IMR-90 (cell line): ENCODE measurements at regions not wholly inside any gene's neighbourhood (a gene's known extent, or its start where the extent isn't known, plus 50 kb on each side); places are given as distances from the start of the nearest gene placed in this dataset.

Source experiments
- ATAC-seq: fragments of 200-7000 bp; cut with Tn5 transposase; 2 replicates; pipeline ENCODE4 v1.9.1; 2020; ENCODE audit warnings: low read depth, mild to moderate bottlenecking, moderate library complexity
- BruUV-seq: library from RNA; stranded (reverse); fragments of 400-500 nt; replicated peaks from 2 replicates; lab custom pipeline; 2021; lab: Mats Ljungman, UMichigan
- CTCF ChIA-PET: fragments of 300-600 bp; formaldehyde crosslinking; extraction: SDS; loops from one replicate; lab custom pipeline; 2021; ENCODE audit warnings: antibody characterized with exemption; lab: Yijun Ruan, JAX
- POLR2A ChIA-PET: fragments of 300-600 bp; sonication (Branson Sonifier 250); formaldehyde crosslinking; loops from one replicate; lab custom pipeline; 2022; ENCODE audit warnings: antibody characterized with exemption; ENCODE audit not compliant: unreplicated experiment; lab: Charles Lee
- DNase-seq: peaks from one replicate; pipeline ENCODE4 v3.0.0; 2013
- H2AFZ ChIP-seq: replicated peaks from 2 replicates; pipeline ENCODE3; 2013; ENCODE audit warnings: low read length, mild to moderate bottlenecking; ENCODE audit not compliant: poor library complexity
- H2AK5ac ChIP-seq: 2 replicates; pipeline ENCODE4 v1.6.1; 2013; ENCODE audit warnings: low read depth, low read length, inconsistent platforms
- H2AK9ac ChIP-seq: replicated peaks from 2 replicates; pipeline ENCODE3; 2013; ENCODE audit warnings: mild to moderate bottlenecking, low read depth, low read length, moderate library complexity; ENCODE audit not compliant: poor library complexity
- H2BK120ac ChIP-seq: 2 replicates; pipeline ENCODE4 v1.6.1; 2013; ENCODE audit warnings: low read depth, low read length, inconsistent platforms
- H2BK15ac ChIP-seq: 3 replicates; pipeline ENCODE4 v1.6.1; 2013; ENCODE audit warnings: low read depth, low read length, inconsistent platforms
- H2BK20ac ChIP-seq: 2 replicates; pipeline ENCODE4 v1.6.1; 2013; ENCODE audit warnings: low read depth, mild to moderate bottlenecking, inconsistent platforms, low read length, moderate library complexity
- H2BK5ac ChIP-seq: 2 replicates; pipeline ENCODE4 v1.6.1; 2013; ENCODE audit warnings: mild to moderate bottlenecking, low read depth, low read length, inconsistent platforms; ENCODE audit not compliant: poor library complexity, severe bottlenecking
- H3K14ac ChIP-seq: replicated peaks from 2 replicates; pipeline ENCODE4 v1.6.1; 2013; ENCODE audit warnings: low read depth, low read length, inconsistent platforms
- H3K18ac ChIP-seq: 2 replicates; pipeline ENCODE4 v1.6.1; 2013; ENCODE audit warnings: low read depth, low read length, control low read depth
- H3K23ac ChIP-seq: 2 replicates; pipeline ENCODE4 v1.6.1; 2013; ENCODE audit warnings: low read depth, low read length, inconsistent platforms
- H3K27ac ChIP-seq: 2 replicates; pipeline ENCODE4 v1.5.1; 2013; ENCODE audit warnings: mild to moderate bottlenecking, control low read depth, low read length; ENCODE audit not compliant: insufficient read depth
- H3K27me3 ChIP-seq: 2 replicates; pipeline ENCODE4 v1.6.1; 2013; ENCODE audit warnings: low read length; ENCODE audit not compliant: control insufficient read depth, insufficient read depth
- H3K36me3 ChIP-seq: 2 replicates; pipeline ENCODE4 v1.6.1; 2013; ENCODE audit warnings: low read length, mixed read lengths; ENCODE audit not compliant: control insufficient read depth, insufficient read depth
- H3K4ac ChIP-seq: 2 replicates; pipeline ENCODE4 v1.6.1; 2013; ENCODE audit warnings: low read depth, low read length, inconsistent platforms
- H3K4me1 ChIP-seq: 2 replicates; pipeline ENCODE4 v1.6.1; 2013; ENCODE audit warnings: low read length, mixed read lengths; ENCODE audit not compliant: control insufficient read depth, insufficient read depth
- H3K4me2 ChIP-seq: 2 replicates; pipeline ENCODE4 v1.6.1; 2013; ENCODE audit warnings: low read depth, mild to moderate bottlenecking, control low read depth, low read length, moderate library complexity
- H3K4me3 ChIP-seq: 2 replicates; pipeline ENCODE4 v1.5.1; 2013; ENCODE audit warnings: low read depth, mild to moderate bottlenecking, control low read depth, low read length, moderate library complexity; ENCODE audit not compliant: insufficient read depth
- H3K56ac ChIP-seq: 2 replicates; pipeline ENCODE4 v1.6.1; 2013; ENCODE audit warnings: low read length, inconsistent platforms; ENCODE audit not compliant: insufficient read depth; ENCODE audit errors: extremely low read depth
- H3K79me1 ChIP-seq, 2 experiments: 2 replicates each; pipeline ENCODE4 v1.6.1; 2013; ENCODE audit warnings: low read length in 2 of 2, inconsistent platforms in 1 of 2, low read depth in 1 of 2
- H3K9ac ChIP-seq: 2 replicates; pipeline ENCODE4 v1.6.1; 2013; ENCODE audit warnings: low read depth, low read length, control low read depth
- H3K9me1 ChIP-seq: 2 replicates; pipeline ENCODE4 v1.6.1; 2013; ENCODE audit warnings: low read length, inconsistent platforms; ENCODE audit not compliant: insufficient read depth
- H3K9me3 ChIP-seq: 2 replicates; pipeline ENCODE4 v1.6.1; 2013; ENCODE audit warnings: low read length; ENCODE audit not compliant: control insufficient read depth, insufficient read depth
- H4K20me1 ChIP-seq: 2 replicates; pipeline ENCODE4 v1.6.1; 2013; ENCODE audit warnings: low read length, inconsistent platforms; ENCODE audit not compliant: insufficient read depth
- H4K5ac ChIP-seq: 2 replicates; pipeline ENCODE4 v1.6.1; 2013; ENCODE audit warnings: mild to moderate bottlenecking, low read depth, low read length, control low read depth
- H4K8ac ChIP-seq, 2 experiments: 2 replicates each; pipeline ENCODE4 v1.6.1; 2013; ENCODE audit warnings: low read depth in 2 of 2, low read length in 2 of 2, control low read depth in 1 of 2, inconsistent platforms in 1 of 2
- H4K91ac ChIP-seq: 2 replicates; pipeline ENCODE4 v1.6.1; 2013; ENCODE audit warnings: low read depth, low read length, inconsistent platforms; ENCODE audit not compliant: insufficient read depth
- FOS ChIP-seq: fragments of 150-350 bp; IDR thresholded peaks from 2 replicates; pipeline ENCODE4 v1.6.1; 2016; ENCODE audit warnings: low read depth, low read length
- POLR2A ChIP-seq: IDR thresholded peaks from 2 replicates; pipeline ENCODE4 v1.6.1; 2012; ENCODE audit warnings: mild to moderate bottlenecking, low read depth, low read length
- SMC3 ChIP-seq: fragments of 150-350 bp; IDR thresholded peaks from 2 replicates; pipeline ENCODE4 v1.6.1; 2016; ENCODE audit warnings: low read depth, mild to moderate bottlenecking, antibody characterized with exemption, low read length, moderate library complexity
- WGBS, 2 experiments: methylation state at CpG; one replicate each; pipeline versions ENCODE4 v1.1.5 to v1.1.7; 2013; ENCODE audit warnings: missing lambda C conversion rate in 2 of 2; ENCODE audit not compliant: insufficient read length in 1 of 2; ENCODE audit errors: extremely low coverage in 2 of 2; 5-methylcytosine and 5-hydroxymethylcytosine counted together
- dilution Hi-C: fragments of 300-500 bp; cut with HindIII; formaldehyde crosslinking; loops from one replicate; pipeline ENCODE4 v1.14.3; 2018; ENCODE audit warnings: low sequenced_read_pairs; ENCODE audit not compliant: unreplicated experiment
- in situ Hi-C: fragments of 300-500 bp; cut with MboI; formaldehyde crosslinking; loops from 3 replicates; pipeline ENCODE4 v1.14.3; 2019; ENCODE audit warnings: low sequenced_read_pairs, inconsistent platforms, mixed read lengths
- intact Hi-C: fragments of 100-400 bp; cut with micrococcal nuclease; formaldehyde crosslinking; loops from 2 replicates; pipeline ENCODE4 v1.10.0; 2022

DNA sequence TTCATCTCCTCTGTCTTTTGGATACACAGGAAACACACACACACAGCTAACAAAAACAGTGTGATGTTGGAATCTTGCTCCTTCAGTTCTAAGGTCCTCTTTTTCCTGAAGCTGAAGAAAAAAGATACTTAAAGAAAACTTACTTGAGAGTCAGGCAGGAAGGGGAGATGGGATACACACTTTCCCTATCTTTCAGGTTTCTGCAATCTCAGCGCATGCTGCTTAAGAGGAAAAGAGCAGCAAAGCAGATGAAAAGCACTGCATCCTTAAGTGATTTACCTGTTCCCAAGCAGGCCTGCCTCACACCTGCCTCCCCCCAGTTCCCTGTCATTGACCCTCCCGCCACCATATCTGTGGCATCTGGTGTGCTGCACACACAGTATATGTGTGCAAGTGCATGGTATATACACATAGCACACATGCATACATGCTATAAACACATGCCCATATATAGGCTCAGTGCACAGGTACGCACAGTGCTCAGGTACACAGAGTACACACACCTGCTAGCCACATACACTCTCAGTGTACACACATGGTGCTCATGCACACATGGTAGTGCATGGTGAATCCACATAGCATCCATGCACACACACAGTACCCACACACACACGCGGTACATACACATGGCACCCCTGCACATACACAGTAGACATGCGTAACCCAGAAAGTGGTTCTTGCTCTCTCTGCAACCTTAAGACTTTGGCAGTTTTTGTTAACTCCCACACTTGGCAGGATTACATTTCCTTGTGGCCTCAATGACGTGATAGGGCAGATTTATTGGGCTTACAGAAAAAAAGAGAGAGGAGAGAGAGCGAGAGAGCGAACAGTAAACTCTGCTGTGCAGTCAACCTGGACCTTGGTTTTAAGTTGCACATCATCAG, 166.9 kb downstream of the TOMM20 start:
- Histone ChIP-seq H3K4me3 (no peak overlapping the region), H4K5ac (peak overlapping the region; percentile 69), H3K23ac (peak overlapping the region; percentile 55), H4K8ac (peak overlapping the region; percentile 5 to 60; a peak in 3 of 4 replicates), H3K4me2 (peak overlapping the region; percentile 90), H3K9me1 (peaks cover 26% of the 10 kb centered on the region), H3K79me1 (peaks cover 0 to 6% of the 10 kb centered on the region in 2 experiments; a peak in 1 of 4 replicates), H3K14ac (peak overlapping the region; percentile 77), H4K20me1 (peaks cover 4% of the 10 kb centered on the region; the same call in 1 of the 2 replicates), H3K4ac (peak overlapping the region; percentile 81), H3K18ac (peak overlapping the region; percentile 93), H2BK15ac (peak overlapping the region; percentile 18; the same call in 2 of the 3 replicates), H2AK9ac (peak overlapping the region; percentile 49), H3K9me3 (no peaks in the 10 kb centered on the region), H2BK120ac (peak overlapping the region; percentile 81), H2AFZ (peak overlapping the region; percentile 24), H3K9ac (peak overlapping the region; percentile 47), H3K27ac (peak overlapping the region; percentile 94), H3K36me3 (no peaks in the 10 kb centered on the region), H3K56ac (peak overlapping the region; percentile 82), H2BK20ac (peak overlapping the region; percentile 69), H4K91ac (peak overlapping the region; percentile 53; the same call in 1 of the 2 replicates), H2AK5ac (peak overlapping the region; percentile 98), H3K27me3 (no peaks in the 10 kb centered on the region), H2BK5ac (peak overlapping the region; percentile 93), H3K4me1 (peaks cover 32% of the 10 kb centered on the region)
- TF ChIP-seq FOS (0 out of 2 replicates have a peak, but pooled peaks have one; percentile 4), SMC3 (no peak), POLR2A (peak; percentile 18; the same call in 1 of the 2 replicates)
- in situ Hi-C loops = no loop called here
- ChIA-PET POLR2A (interaction anchor here (1.0 kb wide), 1 partner anchor 9 kb away, joined by 3 read pairs; no protein-coding TSS in a partner anchor), CTCF (no interaction called here)
- intact Hi-C loops = loop anchor here (1.0 to 2.0 kb wide), 4 partner anchors 35 to 463 kb away; partner anchors contain the start of gene IRF2BP2
- dilution Hi-C loops = no loop called here
- WGBS, 2 experiments = 100% methylated on average over 1 of the region's 9 CpGs; no CpG with 5 or more reads in 1 of the 2 experiments
- ATAC-seq (peak; percentile 38), DNase-seq (peak; percentile 96)
- no TSS peak for BruUV-seq
